ENCODE measurements at regions not wholly inside any gene's neighbourhood (a gene's known extent, or its start where the extent isn't known, plus 50 kb on each side); places are given as distances from the start of the nearest gene placed in this dataset.

- no peaks in the 10 kb centered on the region for H3K27me3 Mint-ChIP-seq (ENCODE audit: low read depth)
- H3K4me1 Mint-ChIP-seq (ENCODE audit: low read depth): peaks cover 6% of the 10 kb centered on the region
- no peak overlapping the region for H3K27ac Mint-ChIP-seq
- no peak overlapping the region for H3K4me3 Mint-ChIP-seq
- peaks cover 2% of the 10 kb centered on the region for H3K36me3 Mint-ChIP-seq (ENCODE audit: low read depth)
- H3K9me3 Mint-ChIP-seq: no peaks in the 10 kb centered on the region
Observed at GRCh38 chr11:95502522-95502921, 271.5 kb upstream of the SESN3 start.

- Mint-ChIP-seq H3K36me3 (ENCODE audit: low read depth) (peaks cover 2% of the 10 kb centered on the region), H3K4me3 (no peak overlapping the region), H3K9me3 (no peaks in the 10 kb centered on the region), H3K4me1 (ENCODE audit: low read depth) (peaks cover 6% of the 10 kb centered on the region), H3K27ac (no peak overlapping the region), H3K27me3 (ENCODE audit: low read depth) (no peaks in the 10 kb centered on the region)
Observed at GRCh38 chr11:95501761-95502266, 270.8 kb upstream of the SESN3 start.

GRCh38 chr11:95500466-95500865 is 269.5 kb upstream of the SESN3 start:
- no peak overlapping the region for H3K4me3 Mint-ChIP-seq

GRCh38 chr11:95499516-95500135 is 268.6 kb upstream of the SESN3 start:
- H3K36me3 Mint-ChIP-seq (ENCODE audit: low read depth): peaks cover 2% of the 10 kb centered on the region
- H3K27me3 Mint-ChIP-seq (ENCODE audit: low read depth): no peaks in the 10 kb centered on the region
- no peak overlapping the region for H3K27ac Mint-ChIP-seq
- no peaks in the 10 kb centered on the region for H3K4me1 Mint-ChIP-seq (ENCODE audit: low read depth)
- no peaks in the 10 kb centered on the region for H3K9me3 Mint-ChIP-seq
- H3K4me3 Mint-ChIP-seq: no peak overlapping the region

More at GRCh38 chr11:95500466-95500865, 269.5 kb upstream of the SESN3 start:
- Mint-ChIP-seq H3K27me3 (ENCODE audit: low read depth) (no peaks in the 10 kb centered on the region), H3K9me3 (no peaks in the 10 kb centered on the region), H3K27ac (no peak overlapping the region), H3K4me1 (ENCODE audit: low read depth) (peaks cover 3% of the 10 kb centered on the region), H3K36me3 (ENCODE audit: low read depth) (peaks cover 2% of the 10 kb centered on the region)

- Mint-ChIP-seq H3K9me3 (no peaks in the 10 kb centered on the region), H3K27ac (no peak overlapping the region), H3K4me3 (no peak overlapping the region), H3K4me1 (ENCODE audit: low read depth) (no peaks in the 10 kb centered on the region), H3K27me3 (ENCODE audit: low read depth) (no peaks in the 10 kb centered on the region), H3K36me3 (ENCODE audit: low read depth) (peaks cover 2% of the 10 kb centered on the region)
Observed at GRCh38 chr11:95498722-95499425, 267.9 kb upstream of the SESN3 start.

- no peaks in the 10 kb centered on the region for H3K9me3 Mint-ChIP-seq
- H3K4me3 Mint-ChIP-seq: no peak overlapping the region
- H3K27ac Mint-ChIP-seq: no peak overlapping the region
- H3K4me1 Mint-ChIP-seq (ENCODE audit: low read depth): no peaks in the 10 kb centered on the region
- no peaks in the 10 kb centered on the region for H3K27me3 Mint-ChIP-seq (ENCODE audit: low read depth)
- no peaks in the 10 kb centered on the region for H3K36me3 Mint-ChIP-seq (ENCODE audit: low read depth)
Observed at GRCh38 chr11:95496901-95497300, 265.9 kb upstream of the SESN3 start.

GRCh38 chr11:95495706-95496105 is 264.7 kb upstream of the SESN3 start:
- no peaks in the 10 kb centered on the region for H3K4me1 Mint-ChIP-seq (ENCODE audit: low read depth)
- H3K9me3 Mint-ChIP-seq: peaks cover 7% of the 10 kb centered on the region
- H3K36me3 Mint-ChIP-seq (ENCODE audit: low read depth): peaks cover 2% of the 10 kb centered on the region
- H3K27me3 Mint-ChIP-seq (ENCODE audit: low read depth): no peaks in the 10 kb centered on the region
- no peak overlapping the region for H3K27ac Mint-ChIP-seq
- H3K4me3 Mint-ChIP-seq: no peak overlapping the region

GRCh38 chr11:95494856-95495255 is 263.9 kb upstream of the SESN3 start:
- Mint-ChIP-seq H3K9me3 (peaks cover 10% of the 10 kb centered on the region), H3K4me3 (no peak overlapping the region), H3K4me1 (ENCODE audit: low read depth) (no peaks in the 10 kb centered on the region), H3K27ac (no peak overlapping the region), H3K36me3 (ENCODE audit: low read depth) (peaks cover 3% of the 10 kb centered on the region), H3K27me3 (ENCODE audit: low read depth) (no peaks in the 10 kb centered on the region)

- peaks cover 10% of the 10 kb centered on the region for H3K9me3 Mint-ChIP-seq
- H3K27ac Mint-ChIP-seq: no peak overlapping the region
- H3K27me3 Mint-ChIP-seq (ENCODE audit: low read depth): no peaks in the 10 kb centered on the region
- H3K4me1 Mint-ChIP-seq (ENCODE audit: low read depth): no peaks in the 10 kb centered on the region
- peaks cover 3% of the 10 kb centered on the region for H3K36me3 Mint-ChIP-seq (ENCODE audit: low read depth)
- no peak overlapping the region for H3K4me3 Mint-ChIP-seq
Observed at GRCh38 chr11:95494167-95494566, 263.2 kb upstream of the SESN3 start.

GRCh38 chr11:95490625-95491024 is 259.6 kb upstream of the SESN3 start:
- H3K9me3 Mint-ChIP-seq: peaks cover 10% of the 10 kb centered on the region
- peaks cover 3% of the 10 kb centered on the region for H3K36me3 Mint-ChIP-seq (ENCODE audit: low read depth)
- H3K4me3 Mint-ChIP-seq: no peak overlapping the region
- no peaks in the 10 kb centered on the region for H3K27me3 Mint-ChIP-seq (ENCODE audit: low read depth)
- H3K27ac Mint-ChIP-seq: no peak overlapping the region
- peaks cover 4% of the 10 kb centered on the region for H3K4me1 Mint-ChIP-seq (ENCODE audit: low read depth)

- no peak overlapping the region for H3K4me3 Mint-ChIP-seq
- H3K9me3 Mint-ChIP-seq: peaks cover 10% of the 10 kb centered on the region
- H3K4me1 Mint-ChIP-seq (ENCODE audit: low read depth): peaks cover 4% of the 10 kb centered on the region
- peaks cover 3% of the 10 kb centered on the region for H3K36me3 Mint-ChIP-seq (ENCODE audit: low read depth)
- no peak overlapping the region for H3K27ac Mint-ChIP-seq
- H3K27me3 Mint-ChIP-seq (ENCODE audit: low read depth): no peaks in the 10 kb centered on the region
Observed at GRCh38 chr11:95487938-95488337, 256.9 kb upstream of the SESN3 start.

- H3K4me1 Mint-ChIP-seq (ENCODE audit: low read depth): peaks cover 4% of the 10 kb centered on the region
- peaks cover 10% of the 10 kb centered on the region for H3K9me3 Mint-ChIP-seq
- no peaks in the 10 kb centered on the region for H3K27me3 Mint-ChIP-seq (ENCODE audit: low read depth)
- no peak overlapping the region for H3K27ac Mint-ChIP-seq
- no peak overlapping the region for H3K4me3 Mint-ChIP-seq
- peaks cover 3% of the 10 kb centered on the region for H3K36me3 Mint-ChIP-seq (ENCODE audit: low read depth)
Observed at GRCh38 chr11:95487391-95487790, 256.4 kb upstream of the SESN3 start.

- H3K27me3 Mint-ChIP-seq (ENCODE audit: low read depth): no peaks in the 10 kb centered on the region
- H3K36me3 Mint-ChIP-seq (ENCODE audit: low read depth): peaks cover 3% of the 10 kb centered on the region
- no peak overlapping the region for H3K4me3 Mint-ChIP-seq
- peaks cover 4% of the 10 kb centered on the region for H3K4me1 Mint-ChIP-seq (ENCODE audit: low read depth)
- H3K27ac Mint-ChIP-seq: no peak overlapping the region
- peaks cover 10% of the 10 kb centered on the region for H3K9me3 Mint-ChIP-seq
Observed at GRCh38 chr11:95486979-95487378, 256.0 kb upstream of the SESN3 start.

- H3K27me3 Mint-ChIP-seq (ENCODE audit: low read depth): no peaks in the 10 kb centered on the region
- H3K4me3 Mint-ChIP-seq: no peak overlapping the region
- H3K9me3 Mint-ChIP-seq: peaks cover 10% of the 10 kb centered on the region
- peaks cover 3% of the 10 kb centered on the region for H3K36me3 Mint-ChIP-seq (ENCODE audit: low read depth)
- no peak overlapping the region for H3K27ac Mint-ChIP-seq
- peaks cover 4% of the 10 kb centered on the region for H3K4me1 Mint-ChIP-seq (ENCODE audit: low read depth)
Observed at GRCh38 chr11:95486466-95486865, 255.5 kb upstream of the SESN3 start.

Measured in T-helper 1 cell treated with Interleukin-12 subunit alpha and Interleukin-12 subunit beta and Interleukin-4 antibody, amounts not matched to agents 30 μg/mL and 1 μg/mL, for 36 hours (primary cell).